Endothelial cell of hepatic sinusoid (primary cell): ENCODE measurements at regions not wholly inside any gene's neighbourhood (a gene's known extent, or its start where the extent isn't known, plus 50 kb on each side); places are given as distances from the start of the nearest gene placed in this dataset.

Experiments
- in situ Hi-C: cut with HindIII; loops from 2 replicates; pipeline ENCODE4 v1.10.0; 2017; ENCODE audit warnings: low sequenced_read_pairs

GRCh38 chr3:30349507-30349906, 256.9 kb upstream of the TGFBR2 start:
- in situ Hi-C loops: no loop called here

- in situ Hi-C loops: no loop called here
Observed at GRCh38 chr3:30350011-30350410, 256.4 kb upstream of the TGFBR2 start.

GRCh38 chr3:30350901-30351300, 255.5 kb upstream of the TGFBR2 start:
- in situ Hi-C loops: no loop called here

- in situ Hi-C loops: no loop called here
Observed at GRCh38 chr3:30352410-30353318, 253.7 kb upstream of the TGFBR2 start.

GRCh38 chr3:30353711-30354467, 252.5 kb upstream of the TGFBR2 start:
- in situ Hi-C loops: no loop called here

GRCh38 chr3:30354513-30354912, 251.9 kb upstream of the TGFBR2 start:
- in situ Hi-C loops: no loop called here

- in situ Hi-C loops: no loop called here
Observed at GRCh38 chr3:30354972-30355371, 251.4 kb upstream of the TGFBR2 start.

GRCh38 chr3:30355622-30356021, 250.8 kb upstream of the TGFBR2 start:
- in situ Hi-C loops: no loop called here

- in situ Hi-C loops: no loop called here
Observed at GRCh38 chr3:30356866-30357753, 249.3 kb upstream of the TGFBR2 start.

- in situ Hi-C loops: no loop called here
Observed at GRCh38 chr3:30357897-30358296, 248.5 kb upstream of the TGFBR2 start.

GRCh38 chr3:30358871-30359270, 247.5 kb upstream of the TGFBR2 start:
- in situ Hi-C loops: no loop called here

- in situ Hi-C loops: no loop called here
Observed at GRCh38 chr3:30368978-30369377, 237.4 kb upstream of the TGFBR2 start.

- in situ Hi-C loops: no loop called here
Observed at GRCh38 chr3:30370681-30371271, 235.6 kb upstream of the TGFBR2 start.

- in situ Hi-C loops: no loop called here
Observed at GRCh38 chr3:30372837-30373236, 233.6 kb upstream of the TGFBR2 start.

- in situ Hi-C loops: no loop called here
Observed at GRCh38 chr3:30384546-30385072, 221.8 kb upstream of the TGFBR2 start.

GRCh38 chr3:30393079-30393478, 213.3 kb upstream of the TGFBR2 start:
- in situ Hi-C loops: no loop called here

- in situ Hi-C loops: no loop called here
Observed at GRCh38 chr3:30397030-30397429, 209.4 kb upstream of the TGFBR2 start.

GRCh38 chr3:30399394-30400181, 206.8 kb upstream of the TGFBR2 start:
- in situ Hi-C loops: no loop called here

- in situ Hi-C loops: no loop called here
Observed at GRCh38 chr3:30400926-30401325, 205.5 kb upstream of the TGFBR2 start.

- in situ Hi-C loops: no loop called here
Observed at GRCh38 chr3:30401971-30402370, 204.4 kb upstream of the TGFBR2 start.
